ENCODE measurements at regions not wholly inside any gene's neighbourhood (a gene's known extent, or its start where the extent isn't known, plus 50 kb on each side); places are given as distances from the start of the nearest gene placed in this dataset.

DNA sequence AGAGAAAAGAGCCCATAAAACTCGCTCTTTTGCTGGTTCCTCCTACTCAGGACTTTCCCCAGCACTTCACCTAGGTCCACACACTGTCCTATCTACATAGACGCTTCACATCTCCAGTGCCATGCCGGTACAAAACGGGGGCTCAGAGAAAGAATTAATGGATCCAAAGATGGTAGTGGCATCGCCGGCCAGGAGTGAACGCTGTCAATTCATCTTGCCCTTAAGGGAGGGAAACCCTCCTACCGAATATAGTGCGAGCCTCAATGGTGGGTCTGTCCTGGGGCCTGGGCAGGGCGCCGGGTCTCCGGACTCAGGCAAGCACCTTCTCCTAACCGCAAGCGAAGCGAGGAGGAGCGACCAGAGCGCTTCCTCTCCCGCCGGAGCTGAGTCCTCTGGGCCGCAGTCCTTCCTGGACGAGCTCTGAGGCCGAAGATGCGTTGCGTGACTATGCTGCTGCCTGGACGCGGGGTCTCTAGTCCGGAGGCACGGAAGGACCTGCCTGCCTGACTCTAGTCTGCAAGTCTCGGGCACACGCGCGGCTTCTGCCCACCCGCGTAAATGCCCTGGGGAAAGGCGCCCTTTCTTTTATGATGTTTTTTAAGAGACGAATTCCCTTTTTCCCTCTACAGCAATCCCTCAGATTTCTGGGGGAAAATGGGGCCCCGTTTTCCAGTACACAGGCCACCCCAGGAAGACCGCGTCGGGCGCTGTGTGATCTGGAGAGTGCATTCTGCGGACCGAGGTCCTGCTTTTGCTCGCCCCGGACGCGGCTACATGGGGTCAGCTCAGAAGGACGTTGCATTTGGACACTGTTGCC lies 100.1 kb upstream of the PRDM1 start:
- CTCF ChIA-PET (ENCODE audit: low intra/inter-chr PET ratio, low total read pairs), result no interaction called here
- no peaks in the 10 kb centered on the region for H3K36me3 ChIP-seq (replicated peaks in 1 of 2; ENCODE audit: control insufficient read depth in 1 of 2, insufficient read depth in 2 of 2, low read length in 2 of 2)
- H3K27ac ChIP-seq (ENCODE audit: extremely low read length, insufficient read depth, low read length), result no peak overlapping the region
- no peak for FAIRE-seq
- H3K9ac ChIP-seq (ENCODE audit: insufficient read depth, low read depth, low read length), result no peak overlapping the region
- H3K4me2 ChIP-seq (ENCODE audit: low read depth, low read length), result no peak overlapping the region
- WGBS (ENCODE audit: low lambda C conversion rate), result 22% methylated on average over 18 of the region's 48 CpGs
- H3K4me3 ChIP-seq (replicated peaks in 1 of 3; ENCODE audit: insufficient read depth in 1 of 3, low read depth in 2 of 3, low read length in 3 of 3), result no peak overlapping the region
- no peak for DNase-seq (ENCODE audit: low spot score)
- peaks cover 5 to 22% of the 10 kb centered on the region in 2 experiments for H3K27me3 ChIP-seq (ENCODE audit: control insufficient read depth in 1 of 2, insufficient read depth in 2 of 2, low read length in 2 of 2)
- no peak for ATAC-seq
- no peak overlapping the region for H2AFZ ChIP-seq (ENCODE audit: low read length)
- in situ Hi-C loops (cut with HindIII; ENCODE audit: extremely low pct_ligation_motif_present, low pct_unique_long_range_greater_than_20kb), result no loop called here
- no peak for TF ChIP-seq ZNF383 (CRISPR knock-in tag; IDR thresholded peaks at IDR 0.05; ENCODE audit: borderline replicate concordance)
- no peak for TF ChIP-seq KLF6 (CRISPR knock-in tag; IDR thresholded peaks at IDR 0.05)
- no peak for TF ChIP-seq RAD51 (IDR thresholded peaks at IDR 0.05; ENCODE audit: borderline replicate concordance)
- no peak for TF ChIP-seq ZNF441 (CRISPR knock-in tag; IDR thresholded peaks at IDR 0.05; ENCODE audit: borderline replicate concordance)
- TF ChIP-seq, protein P1, sequence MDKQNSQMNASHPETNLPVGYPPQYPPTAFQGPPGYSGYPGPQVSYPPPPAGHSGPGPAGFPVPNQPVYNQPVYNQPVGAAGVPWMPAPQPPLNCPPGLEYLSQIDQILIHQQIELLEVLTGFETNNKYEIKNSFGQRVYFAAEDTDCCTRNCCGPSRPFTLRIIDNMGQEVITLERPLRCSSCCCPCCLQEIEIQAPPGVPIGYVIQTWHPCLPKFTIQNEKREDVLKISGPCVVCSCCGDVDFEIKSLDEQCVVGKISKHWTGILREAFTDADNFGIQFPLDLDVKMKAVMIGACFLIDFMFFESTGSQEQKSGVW (CRISPR knock-in tag; IDR thresholded peaks at IDR 0.05; ENCODE audit: borderline replicate concordance), result no peak
- no peak for TF ChIP-seq RBAK (CRISPR knock-in tag; IDR thresholded peaks at IDR 0.05)
- TF ChIP-seq ZNF772 (CRISPR knock-in tag; IDR thresholded peaks at IDR 0.05), result no peak
- TF ChIP-seq PLRG1 (conservative IDR thresholded peaks at IDR 0.05), result no peak
- no peak for TF ChIP-seq EED (CRISPR knock-in tag; IDR thresholded peaks at IDR 0.05)
- TF ChIP-seq ZNF362 (CRISPR knock-in tag; IDR thresholded peaks at IDR 0.05; ENCODE audit: borderline replicate concordance), result no peak
- no peak for TF ChIP-seq ZNF615 (CRISPR knock-in tag; IDR thresholded peaks at IDR 0.05; ENCODE audit: borderline replicate concordance)
- no peak for TF ChIP-seq ZNF496 (CRISPR knock-in tag; IDR thresholded peaks at IDR 0.05; ENCODE audit: insufficient replicate concordance)
- TF ChIP-seq REPIN1 (CRISPR knock-in tag; IDR thresholded peaks at IDR 0.05; ENCODE audit: borderline replicate concordance, low read depth), result no peak
- no peak for TF ChIP-seq ETV5 (CRISPR knock-in tag; IDR thresholded peaks at IDR 0.05; ENCODE audit: borderline replicate concordance)
- no peaks in the 10 kb centered on the region for H4K20me1 ChIP-seq (ENCODE audit: insufficient read depth, low read length)
- POLR2A ChIA-PET, result no interaction called here
- no peaks in the 10 kb centered on the region for H3K79me2 ChIP-seq (ENCODE audit: insufficient read depth, low read length)
- no peaks in the 10 kb centered on the region for H3K4me1 ChIP-seq (ENCODE audit: insufficient read depth, low read length)
- intact Hi-C loops (cut with micrococcal nuclease; ENCODE audit: unreplicated experiment), result no loop called here
- no TSS peak for BruUV-seq (replicated peaks)
- no peaks in the 10 kb centered on the region for H3K9me3 ChIP-seq (ENCODE audit: low read length)
